Pancreas (tissue), 10 donors: ENCODE measurements at regions not wholly inside any gene's neighbourhood (a gene's known extent, or its start where the extent isn't known, plus 50 kb on each side); places are given as distances from the start of the nearest gene placed in this dataset.
A peak's percentile ranks its signal among the peaks of the same experiment; 100 is the strongest.

Source experiments
- ATAC-seq, 4 donors: fragments of 200-7000 bp; cut with Tn5 transposase; one replicate each; pipeline versions ENCODE4 v1.8.0 to v1.9.1; 2020; ENCODE audit warnings: mild to moderate bottlenecking in 4 of 4, moderate library complexity in 4 of 4
- DNase-seq, 6 donors: peaks; one replicate each; pipeline ENCODE4 v3.0.0-alpha.2; 2020
- FAIRE-seq: peaks from 2 replicates; lab custom pipeline; 2012; peaks lifted over from hg19 to GRCh38; lab: Jason Lieb, UNC
- H3K27ac ChIP-seq, 4 donors: fragments of 200-600 bp; sonication (generic); 1 replicate in 3 of 4; 2 replicates in 1 of 4; pipeline versions ENCODE4 v1.5.0 to v1.8.0; 2020
- H3K27me3 ChIP-seq, 4 donors: fragments of 200-600 bp; one replicate each; pipeline ENCODE4 v1.8.0; 2021
- H3K36me3 ChIP-seq, 3 donors: fragments of 200-600 bp; sonication (generic) in 1 of 3; one replicate each; pipeline versions ENCODE4 v1.5.0 to v1.8.0; 2020 to 2021
- H3K4me1 ChIP-seq, 3 donors: fragments of 200-600 bp; one replicate each; pipeline ENCODE4 v1.8.0; 2021
- H3K4me3 ChIP-seq, 4 donors: fragments of 200-600 bp; sonication (generic) in 2 of 4; one replicate each; pipeline versions ENCODE4 v1.5.0 to v1.8.0; 2020 to 2021
- H3K9me3 ChIP-seq, 4 donors: fragments of 200-600 bp; one replicate each; pipeline ENCODE4 v1.8.0; 2021
- WGBS, 2 donors: extraction: QIAGEN DNeasy Blood & Tissue Kit; methylation state at CpG; one replicate each; pipeline ENCODE4 v1.1.7; 2013; 5-methylcytosine and 5-hydroxymethylcytosine counted together
- intact Hi-C, 3 donors: fragments of 100-400 bp; cut with DNase I; formaldehyde crosslinking; loops; one replicate each; pipeline versions ENCODE4 v1.11.1 to v1.14.2; 2022
- TF ChIP-seq, protein P1 (sequence below), 4 donors: fragments of 200-600 bp; sonication (generic) in 3 of 4; IDR thresholded peaks; one replicate each; pipeline versions ENCODE4 v1.5.0 to v1.8.0; 2021; ENCODE audit warnings: antibody characterized with exemption in 4 of 4
- donor health status: healthy with polysubstance abuse.
- donor health status: DM: no; HTN: no; CAD: no; lungs with moderate emphysema.
- donor health status: DM: no; HTN: no; CAD: no.
- donor health status: control.
- donor health status: control.
- donor health status: Bipolar disorder and iron deficiency.
- donor health status: DM: yes; HTN: yes; CAD: no.
- donor health status: DM: no; HTN: no; CAD: no.
- donor health status: DM: no; HTN: no; CAD: no.
- donor health status: DM: yes; HTN: yes; CAD: no.

- TF ChIP-seq, protein P1, sequence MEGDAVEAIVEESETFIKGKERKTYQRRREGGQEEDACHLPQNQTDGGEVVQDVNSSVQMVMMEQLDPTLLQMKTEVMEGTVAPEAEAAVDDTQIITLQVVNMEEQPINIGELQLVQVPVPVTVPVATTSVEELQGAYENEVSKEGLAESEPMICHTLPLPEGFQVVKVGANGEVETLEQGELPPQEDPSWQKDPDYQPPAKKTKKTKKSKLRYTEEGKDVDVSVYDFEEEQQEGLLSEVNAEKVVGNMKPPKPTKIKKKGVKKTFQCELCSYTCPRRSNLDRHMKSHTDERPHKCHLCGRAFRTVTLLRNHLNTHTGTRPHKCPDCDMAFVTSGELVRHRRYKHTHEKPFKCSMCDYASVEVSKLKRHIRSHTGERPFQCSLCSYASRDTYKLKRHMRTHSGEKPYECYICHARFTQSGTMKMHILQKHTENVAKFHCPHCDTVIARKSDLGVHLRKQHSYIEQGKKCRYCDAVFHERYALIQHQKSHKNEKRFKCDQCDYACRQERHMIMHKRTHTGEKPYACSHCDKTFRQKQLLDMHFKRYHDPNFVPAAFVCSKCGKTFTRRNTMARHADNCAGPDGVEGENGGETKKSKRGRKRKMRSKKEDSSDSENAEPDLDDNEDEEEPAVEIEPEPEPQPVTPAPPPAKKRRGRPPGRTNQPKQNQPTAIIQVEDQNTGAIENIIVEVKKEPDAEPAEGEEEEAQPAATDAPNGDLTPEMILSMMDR (IDR thresholded peaks at IDR 0.05): no peak
- peaks cover 0 to 21% (median 8%) of the 10 kb centered on the region in 3 donors for H3K4me1 ChIP-seq
- H3K36me3 ChIP-seq: no peaks in the 10 kb centered on the region
- H3K9me3 ChIP-seq: no peaks in the 10 kb centered on the region
- no peaks in the 10 kb centered on the region for H3K27me3 ChIP-seq
- ATAC-seq: no peak
- no peak overlapping the region for H3K4me3 ChIP-seq
- no peak overlapping the region for H3K27ac ChIP-seq
- intact Hi-C loops: no loop called here
- no peak for FAIRE-seq
- WGBS, 2 donors: 66 to 78% methylated on average over 3 of the region's 3 CpGs
- no peak for DNase-seq
Observed at GRCh38 chr3:40925231-40925630, 274.1 kb upstream of the CTNNB1 start.

- peaks cover 0 to 5% (median 2%) of the 10 kb centered on the region in 3 donors for H3K4me1 ChIP-seq
- intact Hi-C loops: no loop called here
- no peaks in the 10 kb centered on the region for H3K36me3 ChIP-seq
- TF ChIP-seq, protein P1 (IDR thresholded peaks at IDR 0.05): no peak
- no peaks in the 10 kb centered on the region for H3K27me3 ChIP-seq
- ATAC-seq (peak; percentile 68 to 87 (median 82)), DNase-seq (peak in 3 of 6 donors; percentile 14 to 61 (median 41)), FAIRE-seq (no peak)
- no peak overlapping the region for H3K4me3 ChIP-seq
- H3K9me3 ChIP-seq: no peaks in the 10 kb centered on the region
- no peak overlapping the region for H3K27ac ChIP-seq
Observed at GRCh38 chr3:40930131-40930538, 269.2 kb upstream of the CTNNB1 start.

GRCh38 chr3:40930756-40931155 is 268.5 kb upstream of the CTNNB1 start:
- TF ChIP-seq, protein P1 (IDR thresholded peaks at IDR 0.05): no peak
- FAIRE-seq: no peak
- peak in 4 of 6 donors; percentile 19 to 62 (median 59) for DNase-seq
- intact Hi-C loops: no loop called here
- Histone ChIP-seq H3K36me3 (no peaks in the 10 kb centered on the region), H3K9me3 (no peaks in the 10 kb centered on the region), H3K4me3 (no peak overlapping the region), H3K4me1 (peaks cover 0 to 4% (median 0%) of the 10 kb centered on the region in 3 donors), H3K27ac (no peak overlapping the region), H3K27me3 (no peaks in the 10 kb centered on the region)
- peak; percentile 84 to 90 (median 86) for ATAC-seq

DNA sequence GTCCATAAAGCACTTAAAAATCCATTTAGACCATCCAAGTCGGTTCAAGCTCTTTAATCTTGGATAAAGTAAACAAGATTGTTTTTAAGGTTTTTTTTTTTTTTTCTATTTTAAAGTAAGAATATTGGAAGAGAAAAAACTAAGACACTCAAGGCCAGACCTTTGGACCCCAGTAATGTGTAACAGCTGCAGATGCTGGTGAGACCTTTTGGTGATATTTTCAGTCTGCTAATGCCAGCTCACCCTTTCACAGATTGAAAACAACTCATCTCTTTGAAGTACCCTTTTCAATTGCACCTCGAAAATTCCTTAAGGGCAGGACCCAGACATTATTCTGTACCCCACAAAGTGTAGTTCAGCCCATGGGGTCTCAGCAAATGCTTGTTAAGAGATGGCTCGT is 260.7 kb upstream of the CTNNB1 start:
- Histone ChIP-seq H3K4me1 (peaks cover 0 to 20% (median 7%) of the 10 kb centered on the region in 3 donors), H3K4me3 (no peak overlapping the region), H3K36me3 (no peaks in the 10 kb centered on the region), H3K27ac (peak overlapping the region; percentile 57 to 80 (median 68)), H3K9me3 (no peaks in the 10 kb centered on the region), H3K27me3 (no peaks in the 10 kb centered on the region)
- intact Hi-C loops: no loop called here
- FAIRE-seq (no peak), ATAC-seq (peak in 1 of 4 donors; percentile 10), DNase-seq (no peak)
- 40 to 55% methylated on average over 3 of the region's 3 CpGs for WGBS, 2 donors
- TF ChIP-seq, protein P1 (IDR thresholded peaks at IDR 0.05): no peak

- no peaks in the 10 kb centered on the region for H3K9me3 ChIP-seq
- FAIRE-seq (no peak), ATAC-seq (peak; percentile 72 to 76 (median 76)), DNase-seq (peak in 1 of 6 donors; percentile 23)
- no peak overlapping the region for H3K4me3 ChIP-seq
- H3K27me3 ChIP-seq: no peaks in the 10 kb centered on the region
- TF ChIP-seq, protein P1 (IDR thresholded peaks at IDR 0.05): no peak
- H3K27ac ChIP-seq: peak overlapping the region; percentile 57 to 80 (median 68)
- H3K36me3 ChIP-seq: no peaks in the 10 kb centered on the region
- 22 to 23% methylated on average over 4 of the region's 4 CpGs for WGBS, 2 donors
- peaks cover 0 to 20% (median 7%) of the 10 kb centered on the region in 3 donors for H3K4me1 ChIP-seq
- intact Hi-C loops: no loop called here
Observed at GRCh38 chr3:40939030-40939740, 260.1 kb upstream of the CTNNB1 start.
